ENCODE measurements at regions not wholly inside any gene's neighbourhood (a gene's known extent, or its start where the extent isn't known, plus 50 kb on each side); places are given as distances from the start of the nearest gene placed in this dataset.

- TF ChIP-seq ZNF670 (tag by site-specific recombination; IDR thresholded peaks at IDR 0.05; ENCODE audit: low read depth), result no peak
- TF ChIP-seq, protein P1, sequence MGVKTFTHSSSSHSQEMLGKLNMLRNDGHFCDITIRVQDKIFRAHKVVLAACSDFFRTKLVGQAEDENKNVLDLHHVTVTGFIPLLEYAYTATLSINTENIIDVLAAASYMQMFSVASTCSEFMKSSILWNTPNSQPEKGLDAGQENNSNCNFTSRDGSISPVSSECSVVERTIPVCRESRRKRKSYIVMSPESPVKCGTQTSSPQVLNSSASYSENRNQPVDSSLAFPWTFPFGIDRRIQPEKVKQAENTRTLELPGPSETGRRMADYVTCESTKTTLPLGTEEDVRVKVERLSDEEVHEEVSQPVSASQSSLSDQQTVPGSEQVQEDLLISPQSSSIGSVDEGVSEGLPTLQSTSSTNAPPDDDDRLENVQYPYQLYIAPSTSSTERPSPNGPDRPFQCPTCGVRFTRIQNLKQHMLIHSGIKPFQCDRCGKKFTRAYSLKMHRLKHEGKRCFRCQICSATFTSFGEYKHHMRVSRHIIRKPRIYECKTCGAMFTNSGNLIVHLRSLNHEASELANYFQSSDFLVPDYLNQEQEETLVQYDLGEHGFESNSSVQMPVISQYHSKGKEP (tag by site-specific recombination; IDR thresholded peaks at IDR 0.05), result no peak
Observed at GRCh38 chr4:176482972-176483371, 163.2 kb downstream of the SPCS3 start.
